GM12891 (cell line): ENCODE measurements at regions not wholly inside any gene's neighbourhood (a gene's known extent, or its start where the extent isn't known, plus 50 kb on each side); places are given as distances from the start of the nearest gene placed in this dataset.

Experiments used
- POLR2A ChIP-seq: IDR thresholded peaks from 2 replicates; pipeline ENCODE4 v1.6.1; 2011; ENCODE audit warnings: low read depth, low read length, control low read depth
- POLR2AphosphoS5 ChIP-seq: IDR thresholded peaks from 2 replicates; pipeline ENCODE4 v1.6.1; 2011; ENCODE audit warnings: low read depth, low read length, control low read depth
- POU2F2 ChIP-seq: IDR thresholded peaks from 2 replicates; pipeline ENCODE4 v1.6.1; 2011; ENCODE audit warnings: low read depth, mild to moderate bottlenecking, control low read depth, low read length, moderate library complexity
- SPI1 ChIP-seq: IDR thresholded peaks from 2 replicates; pipeline ENCODE4 v1.6.1; 2011; ENCODE audit warnings: low read depth, low read length, control low read depth
- TAF1 ChIP-seq: IDR thresholded peaks from 2 replicates; pipeline ENCODE4 v1.6.1; 2011; ENCODE audit warnings: low read depth, low read length, control low read depth

DNA sequence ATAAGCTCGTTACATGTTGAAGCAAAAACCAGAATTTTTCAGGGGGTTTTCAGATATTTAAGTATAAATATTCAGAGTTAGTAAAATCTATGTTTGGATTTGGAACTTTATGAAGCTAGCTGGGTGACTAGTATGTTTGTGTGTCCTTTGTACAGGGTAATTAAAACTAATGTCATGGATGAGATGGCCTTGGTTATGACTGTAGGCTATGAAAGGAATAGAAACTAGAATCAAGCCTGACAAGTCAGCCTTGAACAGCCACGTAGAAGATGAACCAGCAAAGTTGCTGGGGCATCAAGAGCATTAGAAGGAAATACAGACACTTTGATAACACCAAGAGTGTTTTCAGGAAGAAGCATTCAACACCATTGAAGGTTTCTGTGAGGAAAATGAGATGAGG lies 825.1 kb upstream of the CNTNAP5 start:
- TF ChIP-seq POLR2AphosphoS5 (no peak), POLR2A (no peak), TAF1 (no peak), POU2F2 (no peak), SPI1 (no peak)
